WTC11 (cell line): ENCODE measurements at regions not wholly inside any gene's neighbourhood (a gene's known extent, or its start where the extent isn't known, plus 50 kb on each side); places are given as distances from the start of the nearest gene placed in this dataset.

Experiments used
- AR ChIP-seq: fragments of 250-450 bp; sonication (Bioruptor Pico); IDR thresholded peaks from 2 replicates; pipeline ENCODE4 v1.9.0; 2021; ENCODE audit warnings: mild to moderate bottlenecking
- CTCF ChIP-seq: fragments of 200-600 bp; IDR thresholded peaks from 2 replicates; pipeline ENCODE4 v1.8.0; 2022; ENCODE audit warnings: antibody characterized with exemption
- ELF4 ChIP-seq: sonication (generic); formaldehyde crosslinking; IDR thresholded peaks from 2 replicates; pipeline ENCODE4 v1.8.1; 2022; ENCODE audit warnings: low read depth, mild to moderate bottlenecking, moderate library complexity, missing genetic modification reagents
- ESRRA ChIP-seq: sonication (generic); formaldehyde crosslinking; IDR thresholded peaks from 2 replicates; pipeline ENCODE4 v1.8.1; 2022; ENCODE audit warnings: mild to moderate bottlenecking, missing genetic modification reagents, borderline replicate concordance
- HMGXB4 ChIP-seq: sonication (generic); formaldehyde crosslinking; IDR thresholded peaks from 2 replicates; pipeline ENCODE4 v1.8.1; 2023; ENCODE audit warnings: mild to moderate bottlenecking, moderate library complexity, missing genetic modification reagents
- JUN ChIP-seq: sonication (generic); formaldehyde crosslinking; IDR thresholded peaks from 2 replicates; pipeline ENCODE4 v1.8.0; 2023; ENCODE audit warnings: mild to moderate bottlenecking, missing genetic modification reagents
- NFYB ChIP-seq: sonication (generic); formaldehyde crosslinking; conservative IDR thresholded peaks from 2 replicates; pipeline ENCODE4 v1.8.0; 2022; ENCODE audit warnings: low read depth, missing genetic modification reagents
- PRDM15 ChIP-seq: sonication (generic); formaldehyde crosslinking; IDR thresholded peaks from 2 replicates; pipeline ENCODE4 v1.8.0; 2022; ENCODE audit warnings: missing genetic modification reagents
- SMAD3 ChIP-seq: sonication (generic); formaldehyde crosslinking; IDR thresholded peaks from 2 replicates; pipeline ENCODE4 v1.8.0; 2022; ENCODE audit warnings: missing genetic modification reagents, mild to moderate bottlenecking, borderline replicate concordance
- USF2 ChIP-seq: sonication (generic); formaldehyde crosslinking; IDR thresholded peaks from 2 replicates; pipeline ENCODE4 v1.8.1; 2023; ENCODE audit warnings: mild to moderate bottlenecking, missing genetic modification reagents, moderate library complexity
- ZNF512 ChIP-seq: sonication (generic); formaldehyde crosslinking; IDR thresholded peaks from 2 replicates; pipeline ENCODE4 v1.8.1; 2022; ENCODE audit warnings: missing genetic modification reagents, borderline replicate concordance

- TF ChIP-seq USF2 (no peak), NFYB (no peak), CTCF (no peak), JUN (CRISPR knock-in tag) (no peak), AR (CRISPR knock-in tag) (no peak), HMGXB4 (CRISPR knock-in tag) (no peak), PRDM15 (CRISPR knock-in tag) (no peak), ELF4 (CRISPR knock-in tag) (no peak), ZNF512 (CRISPR knock-in tag) (no peak), ESRRA (CRISPR knock-in tag) (no peak), SMAD3 (CRISPR knock-in tag) (no peak)
Measured at GRCh38 chr12:115623764-115624334, 653.6 kb downstream of the MED13L start.
